ENCODE measurements at regions not wholly inside any gene's neighbourhood (a gene's known extent, or its start where the extent isn't known, plus 50 kb on each side); places are given as distances from the start of the nearest gene placed in this dataset.

GRCh38 chr13:110812869-110813645, 99.6 kb downstream of the ING1 start:
- DNase-seq (no peak), ATAC-seq (no peak)
- Mint-ChIP-seq H3K27ac (no peak overlapping the region), H3K4me3 (no peak overlapping the region), H3K9me3 (no peaks in the 10 kb centered on the region), H3K4me1 (peaks cover 0 to 12% of the 10 kb centered on the region in 2 donors), H3K36me3 (no peaks in the 10 kb centered on the region), H3K27me3 (ENCODE audit: low read depth in 2 of 2) (peaks cover 34 to 53% of the 10 kb centered on the region in 2 donors)
- peaks cover 9% of the 10 kb centered on the region for H3K4me1 ChIP-seq (ENCODE audit: control insufficient read depth, insufficient read depth, low read length)
- H3K9me3 ChIP-seq (ENCODE audit: control insufficient read depth, insufficient read depth, low read length) = no peaks in the 10 kb centered on the region
- intact Hi-C loops (cut with micrococcal nuclease) = no loop called here
- no peak overlapping the region for H3K27ac ChIP-seq (ENCODE audit: low read length)
- 55% methylated on average over 78 of the region's 84 CpGs for WGBS (ENCODE audit: insufficient coverage)
- H3K36me3 ChIP-seq (ENCODE audit: control insufficient read depth, insufficient read depth, low read length) = no peaks in the 10 kb centered on the region
- peaks cover 13% of the 10 kb centered on the region for H3K27me3 ChIP-seq (ENCODE audit: control insufficient read depth, insufficient read depth, low read length)
- H3K4me3 ChIP-seq (ENCODE audit: low read length) = no peak overlapping the region
- TF ChIP-seq, protein P1, sequence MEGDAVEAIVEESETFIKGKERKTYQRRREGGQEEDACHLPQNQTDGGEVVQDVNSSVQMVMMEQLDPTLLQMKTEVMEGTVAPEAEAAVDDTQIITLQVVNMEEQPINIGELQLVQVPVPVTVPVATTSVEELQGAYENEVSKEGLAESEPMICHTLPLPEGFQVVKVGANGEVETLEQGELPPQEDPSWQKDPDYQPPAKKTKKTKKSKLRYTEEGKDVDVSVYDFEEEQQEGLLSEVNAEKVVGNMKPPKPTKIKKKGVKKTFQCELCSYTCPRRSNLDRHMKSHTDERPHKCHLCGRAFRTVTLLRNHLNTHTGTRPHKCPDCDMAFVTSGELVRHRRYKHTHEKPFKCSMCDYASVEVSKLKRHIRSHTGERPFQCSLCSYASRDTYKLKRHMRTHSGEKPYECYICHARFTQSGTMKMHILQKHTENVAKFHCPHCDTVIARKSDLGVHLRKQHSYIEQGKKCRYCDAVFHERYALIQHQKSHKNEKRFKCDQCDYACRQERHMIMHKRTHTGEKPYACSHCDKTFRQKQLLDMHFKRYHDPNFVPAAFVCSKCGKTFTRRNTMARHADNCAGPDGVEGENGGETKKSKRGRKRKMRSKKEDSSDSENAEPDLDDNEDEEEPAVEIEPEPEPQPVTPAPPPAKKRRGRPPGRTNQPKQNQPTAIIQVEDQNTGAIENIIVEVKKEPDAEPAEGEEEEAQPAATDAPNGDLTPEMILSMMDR (IDR thresholded peaks at IDR 0.05) = no peak

GRCh38 chr13:110813646-110814624, 100.4 kb downstream of the ING1 start:
- no peaks in the 10 kb centered on the region for H3K9me3 ChIP-seq (ENCODE audit: control insufficient read depth, insufficient read depth, low read length)
- 92% methylated on average over 38 of the region's 39 CpGs for WGBS (ENCODE audit: insufficient coverage)
- no peak overlapping the region for H3K4me3 Mint-ChIP-seq
- peaks cover 9% of the 10 kb centered on the region for H3K4me1 ChIP-seq (ENCODE audit: control insufficient read depth, insufficient read depth, low read length)
- peaks cover 10% of the 10 kb centered on the region for H3K27me3 ChIP-seq (ENCODE audit: control insufficient read depth, insufficient read depth, low read length)
- no peaks in the 10 kb centered on the region for H3K36me3 Mint-ChIP-seq
- no peaks in the 10 kb centered on the region for H3K36me3 ChIP-seq (ENCODE audit: control insufficient read depth, insufficient read depth, low read length)
- TF ChIP-seq, protein P1 (IDR thresholded peaks at IDR 0.05) = no peak
- H3K27ac Mint-ChIP-seq = no peak overlapping the region
- peaks cover 0 to 12% of the 10 kb centered on the region in 2 donors for H3K4me1 Mint-ChIP-seq
- peaks cover 32 to 47% of the 10 kb centered on the region in 2 donors for H3K27me3 Mint-ChIP-seq (ENCODE audit: low read depth in 2 of 2)
- ATAC-seq (no peak), DNase-seq (no peak)
- H3K4me3 ChIP-seq (ENCODE audit: low read length) = no peak overlapping the region
- no peak overlapping the region for H3K27ac ChIP-seq (ENCODE audit: low read length)
- H3K9me3 Mint-ChIP-seq = no peaks in the 10 kb centered on the region
- intact Hi-C loops (cut with micrococcal nuclease) = no loop called here

- intact Hi-C loops (cut with micrococcal nuclease) = no loop called here
Observed at GRCh38 chr13:110815471-110816204, 99.2 kb downstream of the ANKRD10 start.

More at GRCh38 chr13:110815471-110816204, 99.2 kb downstream of the ANKRD10 start:
- DNase-seq = no peak
- ATAC-seq = no peak
- 76% methylated on average over 13 of the region's 13 CpGs for WGBS (ENCODE audit: insufficient coverage)
- no peaks in the 10 kb centered on the region for H3K36me3 Mint-ChIP-seq
- H3K4me3 ChIP-seq (ENCODE audit: low read length) = no peak overlapping the region
- H3K9me3 ChIP-seq (ENCODE audit: control insufficient read depth, insufficient read depth, low read length) = no peaks in the 10 kb centered on the region
- H3K27ac ChIP-seq (ENCODE audit: low read length) = no peak overlapping the region
- H3K4me1 ChIP-seq (ENCODE audit: control insufficient read depth, insufficient read depth, low read length) = peaks cover 13% of the 10 kb centered on the region
- peaks cover 25 to 31% of the 10 kb centered on the region in 2 donors for H3K27me3 Mint-ChIP-seq (ENCODE audit: low read depth in 2 of 2)
- H3K4me1 Mint-ChIP-seq = peaks cover 5 to 18% of the 10 kb centered on the region in 2 donors
- H3K27ac Mint-ChIP-seq = no peak overlapping the region
- H3K4me3 Mint-ChIP-seq = no peak overlapping the region
- H3K9me3 Mint-ChIP-seq = no peaks in the 10 kb centered on the region
- TF ChIP-seq, protein P1 (IDR thresholded peaks at IDR 0.05) = no peak
- H3K27me3 ChIP-seq (ENCODE audit: control insufficient read depth, insufficient read depth, low read length) = peaks cover 10% of the 10 kb centered on the region
- no peaks in the 10 kb centered on the region for H3K36me3 ChIP-seq (ENCODE audit: control insufficient read depth, insufficient read depth, low read length)
